SK-N-SH treated with all-trans-retinoic acid at 6 μM for 48 hours (cell line): ENCODE measurements at regions not wholly inside any gene's neighbourhood (a gene's known extent, or its start where the extent isn't known, plus 50 kb on each side); places are given as distances from the start of the nearest gene placed in this dataset.

ENCODE experiments used
- ATAC-seq: fragments of 200-7000 bp; cut with Tn5 transposase; 3 replicates; pipeline ENCODE4 v1.9.1; 2020; ENCODE audit warnings: mild to moderate bottlenecking, moderate library complexity
- BACH2 ChIP-seq: fragments of 250-450 bp; sonication (Bioruptor Pico); IDR thresholded peaks from 2 replicates; pipeline ENCODE4 v1.9.0; 2021; ENCODE audit warnings: mild to moderate bottlenecking, borderline replicate concordance
- CREB5 ChIP-seq: fragments of 250-450 bp; sonication (Bioruptor Pico); IDR thresholded peaks from 2 replicates; pipeline ENCODE4 v1.5.1; 2020; ENCODE audit warnings: low read depth, mild to moderate bottlenecking, moderate library complexity
- CSRNP3 ChIP-seq: fragments of 250-450 bp; sonication (Bioruptor Pico); IDR thresholded peaks from 2 replicates; pipeline ENCODE4 v1.5.1; 2021; ENCODE audit warnings: mild to moderate bottlenecking, moderate library complexity
- ESRRG ChIP-seq: fragments of 250-450 bp; sonication (Bioruptor Pico); IDR thresholded peaks from 2 replicates; pipeline ENCODE4 v1.6.1; 2021; ENCODE audit warnings: mild to moderate bottlenecking
- GLIS3 ChIP-seq: fragments of 250-450 bp; sonication (Bioruptor Pico); IDR thresholded peaks from 2 replicates; pipeline ENCODE4 v1.5.0; 2020; ENCODE audit warnings: mild to moderate bottlenecking, moderate library complexity
- ISL1 ChIP-seq: fragments of 250-450 bp; sonication (Bioruptor Pico); IDR thresholded peaks from 2 replicates; pipeline ENCODE4 v2.1.2; 2022; ENCODE audit warnings: mild to moderate bottlenecking, moderate library complexity
- OSR1 ChIP-seq: fragments of 250-450 bp; sonication (Bioruptor Pico); IDR thresholded peaks from 2 replicates; pipeline ENCODE4 v1.8.0; 2022; ENCODE audit warnings: moderate library complexity, mild to moderate bottlenecking, inconsistent platforms
- PATZ1 ChIP-seq: fragments of 250-450 bp; sonication (Bioruptor Pico); IDR thresholded peaks from 2 replicates; pipeline ENCODE4 v1.8.0; 2020; ENCODE audit warnings: mild to moderate bottlenecking, moderate library complexity, borderline replicate concordance
- PPARA ChIP-seq: fragments of 250-450 bp; sonication (Bioruptor Pico); IDR thresholded peaks from 2 replicates; pipeline ENCODE4 v1.5.0; 2020; ENCODE audit warnings: mild to moderate bottlenecking, borderline replicate concordance
- SNAI2 ChIP-seq: fragments of 250-450 bp; sonication (Bioruptor Pico); IDR thresholded peaks from 2 replicates; pipeline ENCODE4 v1.5.0; 2020; ENCODE audit warnings: mild to moderate bottlenecking, moderate library complexity
- TCF4 ChIP-seq: fragments of 250-450 bp; sonication (Bioruptor Pico); IDR thresholded peaks from 2 replicates; pipeline ENCODE4 v1.8.0; 2021; ENCODE audit warnings: mild to moderate bottlenecking, moderate library complexity, borderline replicate concordance
- TSHZ2 ChIP-seq: fragments of 250-450 bp; sonication (Bioruptor Pico); IDR thresholded peaks from 2 replicates; pipeline ENCODE4 v1.5.0; 2020; ENCODE audit warnings: mild to moderate bottlenecking, moderate library complexity
- ZC3H10 ChIP-seq: fragments of 250-450 bp; sonication (Bioruptor Pico); IDR thresholded peaks from 2 replicates; pipeline ENCODE4 v1.5.1; 2021; ENCODE audit warnings: mild to moderate bottlenecking, moderate library complexity
- ZFP3 ChIP-seq: fragments of 250-450 bp; sonication (Bioruptor Pico); IDR thresholded peaks from 2 replicates; pipeline ENCODE4 v1.5.0; 2020; ENCODE audit warnings: mild to moderate bottlenecking, moderate library complexity
- ZFP30 ChIP-seq: fragments of 450-650 bp; formaldehyde crosslinking; IDR thresholded peaks from 2 replicates; pipeline ENCODE4 v1.5.0; 2022; ENCODE audit warnings: mild to moderate bottlenecking, moderate library complexity
- ZNF565 ChIP-seq: fragments of 450-650 bp; formaldehyde crosslinking; conservative IDR thresholded peaks from 2 replicates; pipeline ENCODE4 v1.5.0; 2020; ENCODE audit warnings: low read depth, mild to moderate bottlenecking, moderate library complexity
- ZNF70 ChIP-seq: fragments of 450-650 bp; formaldehyde crosslinking; IDR thresholded peaks from 2 replicates; pipeline ENCODE4 v1.5.0; 2020; ENCODE audit warnings: mild to moderate bottlenecking, moderate library complexity

- TF ChIP-seq OSR1 (no peak), TSHZ2 (CRISPR knock-in tag) (no peak), PATZ1 (CRISPR knock-in tag) (no peak)
- ATAC-seq = no peak
Observed at GRCh38 chr20:17021481-17021880, 205.4 kb upstream of the PCSK2 start.

- no peak for TF ChIP-seq BACH2 (CRISPR knock-in tag)
- TF ChIP-seq ZNF70 (CRISPR knock-in tag) = no peak
- TF ChIP-seq PPARA (CRISPR knock-in tag) = no peak
- TF ChIP-seq CREB5 (CRISPR knock-in tag) = no peak
- TF ChIP-seq CSRNP3 (CRISPR knock-in tag) = no peak
- no peak for TF ChIP-seq OSR1
- no peak for ATAC-seq
Observed at GRCh38 chr20:17023036-17023435, 203.8 kb upstream of the PCSK2 start.

GRCh38 chr20:17023806-17024205 lies 203.0 kb upstream of the PCSK2 start:
- no peak for ATAC-seq
- no peak for TF ChIP-seq ZFP3 (CRISPR knock-in tag)
- TF ChIP-seq ZC3H10 (CRISPR knock-in tag) = no peak
- no peak for TF ChIP-seq ZFP30 (CRISPR knock-in tag)
- TF ChIP-seq TSHZ2 (CRISPR knock-in tag) = no peak
- TF ChIP-seq TCF4 (CRISPR knock-in tag) = no peak
- no peak for TF ChIP-seq ISL1
- no peak for TF ChIP-seq CSRNP3 (CRISPR knock-in tag)
- no peak for TF ChIP-seq SNAI2
- TF ChIP-seq ESRRG = no peak
- no peak for TF ChIP-seq GLIS3 (CRISPR knock-in tag)
- TF ChIP-seq CREB5 (CRISPR knock-in tag) = no peak
- TF ChIP-seq PATZ1 (CRISPR knock-in tag) = no peak
- no peak for TF ChIP-seq OSR1
- no peak for TF ChIP-seq ZNF565 (CRISPR knock-in tag)
